ENCODE measurements at regions not wholly inside any gene's neighbourhood (a gene's known extent, or its start where the extent isn't known, plus 50 kb on each side); places are given as distances from the start of the nearest gene placed in this dataset.

DNA sequence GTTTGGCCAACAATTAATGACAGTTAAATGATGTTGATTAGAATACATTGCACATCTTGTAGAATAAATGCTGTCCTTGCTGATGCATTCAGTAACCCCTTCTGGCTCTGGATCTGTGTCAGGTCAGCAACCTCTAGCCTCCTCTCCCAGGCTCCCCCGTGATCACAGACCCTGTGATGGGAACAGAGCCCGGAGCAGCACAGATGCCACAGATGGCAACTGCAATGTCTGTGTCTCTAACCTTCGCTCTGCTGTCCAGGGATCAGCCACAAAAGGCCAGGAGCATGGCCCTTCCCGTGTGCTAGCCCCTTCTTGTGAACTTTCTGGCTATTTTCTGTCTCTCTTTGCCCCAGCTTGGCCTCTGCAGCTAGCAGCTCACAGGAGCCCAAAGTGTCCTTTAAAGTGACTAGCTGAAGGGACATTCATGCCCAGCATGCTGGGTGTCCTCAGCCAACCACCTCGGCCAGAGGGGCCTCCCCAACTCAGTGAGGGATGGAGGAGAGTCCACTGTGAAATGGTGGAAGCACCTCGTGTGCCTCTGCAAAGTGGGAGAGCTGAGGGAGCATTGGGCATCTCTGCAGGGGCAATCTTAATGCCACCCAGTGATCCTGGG is 167.0 kb upstream of the TCERG1L start:
- no peak for DNase-seq (ENCODE audit: extremely low read depth, low read depth)

DNA sequence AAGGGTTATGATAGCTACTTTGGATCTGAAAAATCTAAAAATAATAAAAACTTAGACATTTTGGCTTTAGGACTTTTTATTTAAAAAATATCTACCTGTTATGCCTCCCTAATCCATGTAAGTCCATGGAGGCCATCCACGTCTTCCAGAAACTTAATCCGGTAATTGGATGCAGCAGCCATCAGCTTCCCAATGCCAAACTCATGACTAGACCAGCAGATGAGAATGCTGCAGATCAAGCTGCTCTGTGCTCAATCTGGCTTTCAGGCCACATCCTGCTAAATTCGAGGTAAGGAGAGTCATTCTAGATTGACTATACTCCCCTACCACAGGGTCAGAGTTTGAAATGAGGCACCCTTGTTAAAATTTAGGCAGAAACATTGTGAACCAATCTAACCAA is 168.5 kb upstream of the TCERG1L start:
- no peak for DNase-seq (ENCODE audit: extremely low read depth, low read depth)

DNA sequence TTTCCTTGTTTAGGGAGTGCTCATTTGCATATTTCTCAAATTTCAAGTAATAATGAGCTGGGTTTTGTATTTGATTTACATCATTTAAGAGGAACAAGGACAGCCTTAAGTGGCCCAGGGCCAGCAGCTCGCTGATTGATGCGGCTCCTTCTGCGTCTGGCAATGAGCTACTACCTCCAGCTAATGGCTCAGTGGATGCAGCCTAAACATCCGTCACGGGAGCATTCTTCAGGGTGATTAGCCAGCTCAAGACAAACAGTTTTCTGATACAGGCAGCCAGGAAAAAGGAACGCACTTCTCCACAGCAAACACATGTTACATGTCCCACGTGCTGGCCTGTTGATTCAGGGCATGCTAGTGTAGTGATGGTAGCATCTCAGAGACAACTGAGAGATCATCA is 169.3 kb upstream of the TCERG1L start:
- DNase-seq (ENCODE audit: extremely low read depth, low read depth): no peak

DNA sequence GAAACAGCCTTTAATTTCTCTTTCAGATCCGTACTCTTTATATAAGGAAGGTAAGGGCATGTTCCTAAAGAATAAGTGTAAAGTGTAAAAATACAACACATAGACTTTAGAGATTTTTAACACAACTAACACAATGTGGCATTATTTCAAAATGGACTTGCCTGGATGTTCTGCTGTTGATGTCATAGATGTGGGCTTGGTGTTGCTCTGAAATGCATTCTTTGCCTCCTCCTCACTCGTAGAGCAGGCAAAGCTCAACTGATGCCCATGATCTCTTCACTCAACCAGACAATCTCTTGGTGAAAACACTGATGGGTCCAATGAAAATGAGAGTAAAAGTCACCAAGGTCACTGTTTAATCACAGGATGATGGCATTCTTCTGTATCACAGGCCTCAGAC is 174.2 kb upstream of the TCERG1L start:
- DNase-seq (ENCODE audit: extremely low read depth, low read depth): no peak

DNA sequence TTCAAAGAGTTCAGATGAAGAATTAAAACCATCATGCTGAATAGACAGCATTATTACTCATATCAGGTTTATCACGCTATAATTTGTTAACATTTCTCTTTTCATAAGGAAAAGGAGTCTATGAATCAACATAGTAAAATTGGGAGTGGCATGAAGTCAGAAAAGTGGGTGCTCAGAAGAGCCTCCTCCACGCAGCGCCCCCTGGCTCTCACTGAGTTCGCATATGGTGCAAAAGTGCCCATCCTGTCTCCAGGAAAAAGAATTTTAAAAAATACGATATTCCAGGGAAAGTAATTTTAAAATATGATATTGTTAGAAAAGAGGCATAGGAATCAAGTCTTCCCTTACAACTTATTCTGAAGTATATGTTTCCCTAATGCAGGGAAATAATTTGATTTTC is 176.3 kb upstream of the TCERG1L start:
- no peak for DNase-seq (ENCODE audit: extremely low read depth, low read depth)

DNA sequence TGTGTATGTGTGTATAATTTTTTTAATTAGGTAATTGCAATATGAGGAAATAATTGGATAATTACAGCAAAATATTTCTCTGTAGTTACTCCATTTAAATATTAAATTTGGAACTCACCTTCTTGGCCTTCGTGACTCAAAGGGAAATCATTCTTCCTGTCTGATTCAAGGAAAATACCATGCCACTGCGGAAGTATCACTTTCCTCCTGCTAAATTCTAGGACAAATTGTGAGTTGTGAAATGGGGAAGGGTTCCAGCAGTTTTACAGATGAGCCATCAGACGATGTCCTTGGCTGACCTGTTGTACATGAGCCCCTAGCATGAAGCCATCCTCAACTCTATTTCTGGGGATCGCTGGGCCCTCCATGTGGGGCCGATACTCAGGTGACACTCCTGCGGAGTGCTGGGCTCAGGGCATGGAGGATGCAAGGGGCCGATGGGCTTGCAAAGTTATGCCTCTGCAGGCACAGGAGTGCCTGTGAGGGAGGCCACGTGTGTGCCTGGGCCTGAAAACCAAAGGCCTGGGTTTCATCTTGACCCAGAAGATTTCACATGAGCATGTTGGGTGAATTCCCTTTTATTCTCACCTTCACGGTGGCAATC is 179.6 kb upstream of the TCERG1L start:
- no peak for DNase-seq (ENCODE audit: extremely low read depth, low read depth)

DNA sequence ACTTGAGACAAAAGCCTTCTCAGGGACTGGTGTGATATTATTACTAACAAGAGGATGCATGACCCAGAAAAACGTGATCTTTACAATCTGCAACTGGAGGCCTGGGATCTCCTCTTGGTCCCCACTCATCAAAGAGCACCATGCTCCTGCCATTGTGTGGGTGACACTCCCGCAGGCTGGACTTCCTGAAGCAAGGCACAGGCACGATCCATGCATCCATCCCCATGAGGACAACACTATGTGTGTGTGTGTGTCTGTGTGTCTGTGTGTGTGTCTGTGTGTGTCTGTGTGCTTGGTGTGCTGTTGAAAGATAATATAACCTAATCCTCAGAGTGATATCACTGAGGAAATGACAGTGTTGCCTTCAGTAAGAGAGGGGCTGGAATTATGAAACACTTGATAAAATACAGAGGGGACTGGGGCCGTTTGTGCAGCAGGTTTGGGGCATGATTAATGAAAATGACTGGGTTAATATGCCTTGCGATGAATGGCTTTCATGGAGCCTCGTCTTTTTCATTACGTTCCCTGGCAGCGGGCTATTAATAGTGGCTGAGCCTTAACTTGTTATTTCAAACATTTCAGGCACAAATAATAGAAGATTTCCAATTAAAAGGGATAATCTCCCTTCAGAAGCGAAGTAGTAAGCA is 180.8 kb upstream of the TCERG1L start:
- no peak for DNase-seq (ENCODE audit: extremely low read depth, low read depth)

DNA sequence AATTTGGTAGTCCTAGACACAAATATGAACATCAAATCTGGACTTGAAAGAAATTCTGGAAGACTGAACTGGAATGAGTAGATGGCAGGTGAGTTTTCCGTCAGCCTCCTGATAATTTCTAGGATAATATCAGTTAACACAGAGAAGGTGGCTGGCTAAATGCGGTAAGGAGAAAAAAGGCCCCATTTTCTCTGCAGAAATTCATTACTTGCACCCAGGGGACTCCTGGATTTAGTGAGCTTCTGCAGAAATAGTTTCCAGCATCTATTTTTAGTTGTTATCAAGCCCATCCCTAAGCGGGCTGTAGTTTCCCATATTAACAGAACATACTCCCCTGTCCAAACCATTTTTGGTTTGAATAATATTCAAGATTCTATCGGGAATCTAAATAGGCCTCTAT is 181.9 kb upstream of the TCERG1L start:
- DNase-seq (ENCODE audit: extremely low read depth, low read depth): no peak

DNA sequence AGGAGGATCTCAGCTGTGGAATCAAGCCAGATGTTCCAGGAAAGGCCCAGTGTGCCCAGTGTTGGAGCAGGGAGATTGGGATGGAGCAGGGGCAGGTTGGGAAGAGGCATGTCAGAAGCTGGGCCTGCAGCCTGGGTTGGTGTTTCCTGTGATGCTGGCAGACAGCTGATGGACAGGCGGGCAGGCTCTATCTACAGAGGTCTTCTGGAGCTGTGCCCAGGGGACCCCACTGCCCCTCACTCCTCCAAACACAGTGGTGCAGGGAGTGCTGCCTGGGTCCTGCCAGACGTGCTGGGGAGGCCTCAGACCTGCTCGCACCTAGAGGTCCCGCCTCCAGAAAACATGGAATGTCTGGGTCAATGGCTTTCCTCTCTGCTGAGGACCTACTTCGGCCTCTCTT is 182.9 kb upstream of the TCERG1L start:
- DNase-seq (ENCODE audit: extremely low read depth, low read depth): no peak

DNA sequence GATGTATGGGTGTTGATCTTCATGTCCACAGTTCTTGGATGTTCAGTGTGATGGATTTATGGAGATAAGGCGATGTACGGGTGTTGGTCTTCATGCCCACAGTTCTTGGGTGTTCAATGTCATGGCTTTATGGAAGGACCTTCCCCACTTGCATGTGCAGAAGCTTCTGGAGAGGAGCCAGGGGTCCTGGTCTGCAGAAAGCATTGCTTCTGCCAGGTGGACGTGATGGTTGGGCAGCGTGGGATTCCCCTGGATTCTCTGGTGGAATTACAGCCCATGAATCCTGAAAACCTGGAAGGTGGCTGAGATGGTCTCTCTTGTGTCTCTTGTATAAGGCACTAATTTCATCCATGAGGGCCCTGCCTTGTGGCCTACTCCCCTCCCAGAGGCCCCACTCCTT is 183.7 kb upstream of the TCERG1L start:
- no peak for DNase-seq (ENCODE audit: extremely low read depth, low read depth)

DNA sequence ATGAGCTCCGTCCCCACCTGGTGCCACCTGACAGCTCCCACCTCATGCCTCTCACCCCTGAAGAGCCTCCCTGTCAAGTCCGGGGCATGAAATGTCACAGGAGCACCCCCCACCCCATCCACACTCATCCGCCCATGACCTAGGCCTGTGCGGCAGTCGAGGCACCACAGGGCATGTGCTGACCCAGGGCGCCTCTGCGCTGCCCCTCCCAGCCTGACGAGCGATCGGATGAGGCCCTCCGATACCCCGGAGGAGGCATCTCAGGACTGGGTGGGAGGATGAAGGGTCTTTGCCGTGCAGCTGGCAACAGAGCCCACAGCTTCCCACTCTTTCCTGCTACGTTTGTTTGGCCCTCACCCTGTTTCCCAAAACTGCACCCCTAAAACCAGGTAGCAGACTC is 184.4 kb upstream of the TCERG1L start:
- no peak for DNase-seq (ENCODE audit: extremely low read depth, low read depth)

DNA sequence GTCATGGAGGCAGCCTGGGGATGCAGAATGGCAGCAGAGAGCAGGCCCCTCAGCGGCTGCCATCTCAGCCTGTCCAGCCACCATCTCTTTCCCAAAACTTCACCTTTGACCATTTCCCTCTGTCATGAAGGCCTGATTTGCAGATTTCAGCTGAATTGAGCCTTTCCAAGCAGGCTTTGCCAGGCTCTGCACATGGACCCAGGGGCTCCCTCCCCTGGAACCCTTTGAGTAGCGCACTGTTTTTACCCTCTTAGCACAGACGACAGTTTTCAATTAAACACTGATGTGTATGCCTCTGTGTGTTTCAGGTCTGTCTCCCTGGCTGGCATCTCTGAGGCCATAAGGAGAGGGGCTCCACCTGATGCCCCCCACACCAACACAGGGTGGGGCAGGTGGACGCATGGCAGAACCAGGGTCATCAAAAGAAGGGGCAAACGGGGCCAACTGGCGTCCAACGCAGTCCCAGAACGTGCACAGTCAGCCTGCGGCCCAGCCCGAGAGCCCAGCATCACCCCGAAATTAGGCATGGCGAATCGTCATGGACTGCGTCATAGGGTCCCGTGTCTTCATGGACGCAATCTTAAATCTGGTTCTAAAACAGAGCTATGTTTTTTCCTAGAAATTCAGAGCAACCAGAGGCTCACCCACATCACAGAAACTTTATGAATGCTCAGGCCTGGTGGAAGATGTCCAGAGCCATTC is 185.0 kb upstream of the TCERG1L start:
- DNase-seq (ENCODE audit: extremely low read depth, low read depth): no peak

DNA sequence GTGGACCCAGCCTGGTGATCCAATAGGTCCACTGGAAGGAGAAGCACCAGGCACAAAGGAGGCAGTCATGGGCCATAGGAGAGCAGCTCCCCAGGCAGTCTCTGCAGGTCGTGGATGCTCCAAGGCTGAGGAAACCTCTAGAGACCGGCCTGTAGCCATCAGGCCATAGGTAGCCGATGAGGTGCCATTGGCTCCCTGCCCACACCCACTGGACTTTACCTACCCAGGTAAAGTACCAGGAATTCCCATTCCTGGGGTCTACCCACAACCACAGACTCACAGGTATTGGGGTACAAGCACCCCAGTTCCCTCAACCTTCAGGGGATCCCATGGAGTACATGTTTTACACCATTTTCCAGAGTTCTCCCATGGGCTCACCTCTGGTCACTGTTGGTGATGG is 188.0 kb upstream of the TCERG1L start:
- no peak for DNase-seq (ENCODE audit: extremely low read depth, low read depth)

DNA sequence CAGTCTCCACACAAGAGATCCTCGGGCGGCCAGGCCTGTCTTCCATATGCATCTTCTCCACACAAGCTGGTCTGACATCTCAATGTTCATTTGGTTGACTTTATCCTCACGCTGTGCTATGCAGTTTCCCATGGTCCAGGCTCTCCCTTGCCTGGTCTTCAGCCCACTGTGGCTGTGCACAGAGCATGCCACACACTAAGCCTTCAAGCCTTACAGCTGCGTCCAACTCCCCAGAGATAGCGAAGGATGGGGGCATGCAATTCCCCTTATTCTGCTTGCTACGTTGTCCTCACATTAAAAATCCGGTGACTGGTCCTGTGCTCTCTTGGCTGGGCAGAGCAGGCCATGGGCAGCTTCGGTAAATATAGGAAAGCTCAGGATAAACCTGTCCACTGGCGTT is 188.7 kb upstream of the TCERG1L start:
- DNase-seq (ENCODE audit: extremely low read depth, low read depth): no peak

DNA sequence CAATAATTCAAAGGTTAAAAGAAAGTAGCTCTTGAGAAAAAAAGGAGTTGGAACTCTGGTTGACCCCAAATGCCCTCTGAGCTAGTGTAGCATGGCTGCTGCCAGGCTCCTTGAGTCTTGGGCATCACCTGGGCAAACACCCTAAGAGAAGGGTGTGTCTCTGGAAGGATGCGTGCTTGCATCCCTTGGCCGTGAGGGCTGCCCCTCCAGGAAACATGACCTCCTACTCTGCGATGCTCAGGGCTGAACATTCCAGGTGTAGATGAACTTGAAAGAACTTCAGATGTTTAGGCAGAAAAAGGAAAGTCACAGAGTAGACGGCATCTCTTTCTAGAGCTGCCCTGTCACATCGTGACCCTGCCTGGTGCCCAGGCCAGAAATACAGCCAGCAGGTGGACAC is 189.4 kb upstream of the TCERG1L start:
- DNase-seq (ENCODE audit: extremely low read depth, low read depth): no peak

DNA sequence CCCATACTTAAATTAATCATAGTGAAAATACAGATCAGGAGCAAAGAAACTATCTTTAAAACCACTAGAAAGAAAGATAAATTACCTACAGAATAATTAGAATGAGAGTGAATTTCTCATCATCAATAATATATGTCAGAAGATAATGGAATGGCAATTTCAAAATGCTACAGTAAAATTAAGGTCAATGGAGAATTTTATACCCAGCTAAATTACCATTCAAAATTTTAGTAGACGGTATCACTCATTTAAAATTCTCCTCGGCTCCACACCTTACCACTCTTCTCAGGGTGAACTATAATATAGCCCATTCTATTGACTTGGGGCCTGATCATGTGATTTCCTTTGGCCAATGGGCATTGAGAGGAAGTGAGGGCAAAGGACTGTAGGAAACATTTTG is 192.5 kb upstream of the TCERG1L start:
- DNase-seq (ENCODE audit: extremely low read depth, low read depth): no peak

DNA sequence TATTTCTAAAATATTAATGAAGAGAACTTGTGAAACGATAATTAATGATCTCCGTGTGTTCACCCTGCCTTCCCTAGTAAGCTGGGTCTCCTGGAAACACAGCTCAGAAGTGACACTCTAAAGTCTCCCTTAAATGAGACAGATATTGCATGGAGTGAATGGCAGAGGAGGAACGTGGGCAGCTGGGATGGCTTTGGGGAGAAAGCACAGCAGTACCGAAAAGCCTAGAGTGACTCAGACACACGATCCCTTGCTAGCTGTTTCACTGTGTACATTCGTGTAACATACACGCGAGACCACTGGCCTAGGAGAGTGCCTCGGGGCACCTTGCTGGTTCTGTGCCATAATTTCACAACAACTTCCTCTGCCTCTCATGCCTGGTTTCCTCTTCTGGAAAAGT is 199.9 kb upstream of the TCERG1L start:
- no peak for DNase-seq (ENCODE audit: extremely low read depth, low read depth)

DNA sequence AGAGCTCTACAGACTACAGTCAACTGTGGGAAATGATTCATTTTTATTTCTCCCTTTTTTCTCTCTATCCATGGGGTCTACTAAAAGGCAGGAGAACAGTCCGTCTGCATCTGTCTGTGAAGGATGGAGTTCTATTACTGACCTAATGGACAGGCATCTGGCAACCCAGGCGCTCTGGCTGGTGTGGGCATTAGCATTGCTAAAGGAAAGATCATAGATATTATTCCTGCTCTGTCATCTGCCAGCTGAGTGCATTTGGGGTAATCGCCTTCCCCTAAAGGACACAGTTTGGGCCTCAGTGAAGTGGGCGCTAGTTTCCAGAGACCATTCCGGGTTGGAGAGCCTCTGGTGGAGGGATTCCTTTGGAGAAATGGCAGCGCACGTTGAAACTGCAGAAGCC is 201.3 kb upstream of the TCERG1L start:
- no peak for DNase-seq (ENCODE audit: extremely low read depth, low read depth)

DNA sequence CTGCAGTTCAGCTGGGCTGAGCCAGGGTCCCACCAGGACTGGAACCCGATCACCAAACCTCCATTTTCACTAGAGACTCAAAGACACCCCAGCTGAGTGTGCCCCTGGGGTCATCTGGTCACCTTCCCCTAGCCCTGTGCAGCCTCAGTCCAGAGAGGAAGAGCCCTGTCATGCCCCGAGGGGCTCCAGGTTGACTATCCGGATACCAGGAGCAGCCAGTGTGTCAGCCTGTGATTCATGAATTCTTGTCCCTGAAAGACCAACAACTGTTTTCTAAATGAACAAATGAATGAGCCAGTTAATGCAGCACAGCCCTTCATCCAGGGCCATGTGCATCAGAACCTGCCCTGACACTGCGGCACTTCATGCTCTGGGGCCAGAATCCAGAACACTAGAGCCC is 201.9 kb upstream of the TCERG1L start:
- no peak for DNase-seq (ENCODE audit: extremely low read depth, low read depth)

DNA sequence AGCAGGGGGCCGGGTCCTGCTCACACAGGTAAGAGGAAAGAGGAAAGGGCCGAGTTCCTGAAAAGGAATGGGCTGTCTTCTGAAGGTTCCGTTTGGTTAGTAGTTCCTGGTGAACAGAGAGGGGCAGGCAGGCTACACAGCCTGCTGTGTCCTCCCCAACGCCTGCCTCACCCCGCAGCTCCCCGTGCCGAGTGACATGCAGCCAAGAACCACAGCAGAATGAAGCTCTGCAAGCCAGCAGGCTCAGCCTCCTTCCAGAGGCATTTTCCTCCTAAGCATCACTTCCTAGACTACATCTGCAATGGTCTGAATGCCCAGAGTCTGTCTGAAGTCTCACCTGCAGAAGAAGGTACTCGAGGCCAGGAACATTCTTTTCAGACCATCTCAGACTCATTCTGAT is 202.4 kb upstream of the TCERG1L start:
- DNase-seq (ENCODE audit: extremely low read depth, low read depth): no peak

DNA sequence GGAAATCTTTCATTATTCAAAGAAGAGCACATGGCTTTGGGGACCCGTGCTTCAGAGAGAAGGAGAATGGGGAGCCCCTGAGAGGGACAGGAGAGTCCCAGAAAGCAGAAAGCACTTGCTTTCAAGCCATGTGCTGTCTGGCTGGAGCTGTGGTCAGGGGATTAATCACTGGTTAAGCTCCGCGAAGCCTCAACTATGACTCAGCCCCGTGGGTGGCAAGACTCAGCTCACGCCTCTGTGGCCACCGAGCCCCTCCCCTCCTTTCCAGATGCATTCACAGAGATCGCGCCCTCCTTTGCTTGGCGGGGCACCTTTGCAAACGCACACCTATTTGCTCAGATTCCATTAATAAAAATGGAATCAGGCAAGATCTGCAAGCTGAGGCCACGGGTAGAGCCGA is 202.9 kb upstream of the TCERG1L start:
- no peak for DNase-seq (ENCODE audit: extremely low read depth, low read depth)

DNA sequence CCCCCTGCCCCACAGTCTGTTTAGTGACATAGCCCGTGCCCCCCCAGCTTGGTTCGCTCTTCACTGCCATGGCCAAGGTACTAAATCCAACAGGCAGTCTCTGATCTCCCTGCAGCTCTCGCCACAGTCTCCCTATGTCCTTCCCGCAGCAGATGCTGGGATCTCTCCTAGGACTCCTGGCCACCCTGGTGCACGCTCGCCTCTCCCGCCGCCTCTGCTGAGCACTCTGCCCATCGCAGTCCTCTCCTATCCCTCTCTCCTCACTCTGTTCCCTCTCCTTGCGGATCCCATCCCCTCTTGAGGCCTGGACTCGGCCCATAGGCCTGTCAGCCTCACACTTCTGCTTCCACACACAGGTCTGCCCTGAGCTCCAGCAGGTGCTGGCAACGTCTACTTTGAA is 204.8 kb upstream of the TCERG1L start:
- no peak for DNase-seq (ENCODE audit: extremely low read depth, low read depth)
